Cardiac muscle cell (in vitro differentiated cells and primary cell): ENCODE measurements at regions not wholly inside any gene's neighbourhood (a gene's known extent, or its start where the extent isn't known, plus 50 kb on each side); places are given as distances from the start of the nearest gene placed in this dataset.
A peak's percentile ranks its signal among the peaks of the same experiment; 100 is the strongest.

Experiments
- DNase-seq, 2 donors: peaks; one replicate each; pipeline versions ENCODE4 v3.0.0 to v3.0.0-alpha.2; 2010 to 2017; ENCODE audit warnings: low read depth in 1 of 2, low spot score in 1 of 2
- H3K27ac ChIP-seq: fragments of 200-600 bp; sonication (generic); 2 replicates; pipeline ENCODE4 v1.5.1; 2016
- H3K27me3 ChIP-seq: fragments of 200-600 bp; sonication (generic); 2 replicates; pipeline ENCODE4 v1.6.0; 2016; ENCODE audit warnings: control low read depth
- H3K36me3 ChIP-seq: fragments of 200-600 bp; sonication (generic); 2 replicates; pipeline ENCODE4 v1.5.1; 2016; ENCODE audit warnings: control low read depth
- H3K4me1 ChIP-seq: fragments of 200-600 bp; sonication (generic); 2 replicates; pipeline ENCODE4 v1.8.1; 2017; ENCODE audit warnings: low read depth, mild to moderate bottlenecking, mixed run types
- H3K4me3 ChIP-seq: fragments of 200-600 bp; sonication (generic); 2 replicates; pipeline ENCODE4 v1.5.1; 2016; ENCODE audit warnings: mild to moderate bottlenecking
- H3K9me3 ChIP-seq: fragments of 200-600 bp; sonication (generic); 2 replicates; pipeline ENCODE4 v1.5.1; 2017; ENCODE audit warnings: low read depth, mild to moderate bottlenecking, control low read depth
- CTCF ChIP-seq: IDR thresholded peaks from 2 replicates; pipeline ENCODE4 v1.5.1; 2012; ENCODE audit warnings: low read depth, mild to moderate bottlenecking, low read length

- TF ChIP-seq CTCF: no peak
- no peaks in the 10 kb centered on the region for H3K27me3 ChIP-seq
- H3K36me3 ChIP-seq: no peaks in the 10 kb centered on the region
- H3K4me3 ChIP-seq: no peak overlapping the region
- H3K9me3 ChIP-seq: no peaks in the 10 kb centered on the region
- H3K4me1 ChIP-seq: no peaks in the 10 kb centered on the region
- peak in 1 of 2 donors; percentile 47 for DNase-seq
- no peak overlapping the region for H3K27ac ChIP-seq
Measured at GRCh38 chr6:137968901-137969300, 101.8 kb downstream of the TNFAIP3 start.

DNA sequence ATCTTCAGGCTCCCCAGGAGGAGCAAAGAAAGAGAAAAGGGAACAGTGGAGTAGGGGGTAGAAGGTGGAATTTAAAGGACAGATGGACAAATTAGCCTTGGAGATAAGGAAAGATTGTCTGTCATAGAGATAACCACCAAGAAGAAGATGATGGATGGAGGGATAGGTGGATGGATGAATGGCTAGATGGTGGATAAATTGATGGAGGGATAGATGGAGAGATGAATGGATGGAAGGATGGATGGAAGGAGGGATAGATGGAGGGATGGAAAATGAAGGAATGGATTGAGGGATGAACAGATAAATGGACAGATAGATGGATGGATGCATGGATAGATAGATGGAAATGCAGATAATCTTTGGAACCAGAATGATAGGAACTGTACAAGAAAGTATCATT, 102.8 kb downstream of the TNFAIP3 start:
- Histone ChIP-seq H3K4me3 (no peak overlapping the region), H3K9me3 (no peaks in the 10 kb centered on the region), H3K27ac (no peak overlapping the region), H3K27me3 (no peaks in the 10 kb centered on the region), H3K36me3 (no peaks in the 10 kb centered on the region), H3K4me1 (no peaks in the 10 kb centered on the region)
- no peak for DNase-seq
- no peak for TF ChIP-seq CTCF

DNA sequence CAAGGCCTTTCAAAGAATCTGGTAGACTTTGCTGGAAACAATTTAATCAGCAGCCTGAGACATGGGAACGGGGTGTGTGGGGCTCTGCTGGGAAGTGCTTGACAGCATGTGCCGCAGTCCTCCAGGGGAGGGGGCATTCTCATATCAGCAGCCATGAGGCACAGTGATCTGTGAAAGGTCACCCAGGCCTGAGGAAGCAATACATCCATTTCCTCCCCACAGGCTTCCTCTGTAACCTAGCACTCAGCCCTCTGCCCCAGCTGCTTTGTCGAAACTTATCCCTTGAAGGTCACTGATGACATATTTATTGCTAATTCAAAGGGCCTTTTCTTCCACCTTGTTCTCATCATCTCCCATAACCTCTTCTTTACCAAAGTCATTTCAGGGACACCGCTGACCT, 103.3 kb downstream of the TNFAIP3 start:
- Histone ChIP-seq H3K27me3 (no peaks in the 10 kb centered on the region), H3K4me1 (no peaks in the 10 kb centered on the region), H3K36me3 (no peaks in the 10 kb centered on the region), H3K4me3 (no peak overlapping the region), H3K27ac (no peak overlapping the region), H3K9me3 (no peaks in the 10 kb centered on the region)
- no peak for TF ChIP-seq CTCF
- no peak for DNase-seq

DNA sequence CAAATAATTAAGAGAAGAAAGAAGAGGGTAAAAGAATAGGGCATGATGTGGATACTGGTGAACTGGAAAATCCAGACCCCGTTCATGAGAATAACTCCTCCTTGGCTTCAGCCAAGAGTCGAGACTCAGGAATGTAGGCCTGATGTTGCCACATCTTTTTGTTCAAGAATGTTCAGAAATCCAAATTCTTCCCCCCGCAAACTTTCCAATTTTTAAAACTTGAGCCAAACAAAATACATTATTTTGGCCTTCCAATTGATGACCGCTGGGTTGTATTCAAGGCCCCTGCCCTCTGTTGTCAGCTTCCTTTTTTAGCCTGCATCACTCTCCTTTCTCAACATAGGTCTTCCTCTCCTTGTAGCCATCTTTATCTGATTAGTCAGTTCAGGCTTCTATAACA, 106.1 kb downstream of the TNFAIP3 start:
- no peaks in the 10 kb centered on the region for H3K36me3 ChIP-seq
- no peaks in the 10 kb centered on the region for H3K9me3 ChIP-seq
- no peak overlapping the region for H3K27ac ChIP-seq
- peak in 1 of 2 donors; percentile 70 for DNase-seq
- H3K4me1 ChIP-seq: no peaks in the 10 kb centered on the region
- no peak overlapping the region for H3K4me3 ChIP-seq
- no peak for TF ChIP-seq CTCF
- H3K27me3 ChIP-seq: no peaks in the 10 kb centered on the region

DNA sequence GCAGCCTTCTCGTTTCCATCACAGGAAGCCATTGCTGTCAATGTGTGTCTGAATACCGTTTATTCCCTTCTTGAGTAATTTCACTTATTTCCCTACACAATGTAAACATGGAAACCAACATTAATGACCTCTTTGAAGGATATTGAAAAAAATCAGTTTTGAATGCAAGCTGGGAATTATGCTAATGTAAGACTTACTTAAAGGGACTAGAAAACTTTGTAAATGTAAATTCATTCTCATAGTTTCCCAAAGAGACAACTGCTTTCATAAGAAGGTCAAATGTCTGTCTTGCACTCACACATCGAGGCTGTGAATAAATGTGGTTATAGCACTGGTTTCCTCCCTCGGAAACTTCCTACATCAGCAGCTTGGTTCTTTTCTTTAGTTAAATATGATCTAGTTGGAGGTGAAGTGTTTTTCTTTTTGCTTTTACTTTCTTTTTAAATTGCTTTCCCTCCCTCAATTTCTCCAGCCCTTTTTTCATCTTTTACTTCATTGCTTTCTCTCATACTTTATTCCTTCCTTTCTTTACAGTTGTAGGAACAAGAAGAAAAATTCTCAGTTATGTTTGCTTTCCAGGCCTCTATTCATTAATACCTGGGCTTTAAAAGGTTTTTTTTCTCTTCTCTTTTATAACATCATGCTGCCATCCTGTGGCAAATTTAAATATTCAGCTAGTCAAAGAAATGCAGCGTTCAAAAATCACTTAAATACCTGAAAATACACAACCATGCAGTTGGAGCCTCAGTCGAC, 108.3 kb downstream of the TNFAIP3 start:
- no peak overlapping the region for H3K27ac ChIP-seq
- DNase-seq: peak in 1 of 2 donors; percentile 56
- H3K9me3 ChIP-seq: no peaks in the 10 kb centered on the region
- H3K4me3 ChIP-seq: no peak overlapping the region
- H3K36me3 ChIP-seq: no peaks in the 10 kb centered on the region
- H3K27me3 ChIP-seq: no peaks in the 10 kb centered on the region
- H3K4me1 ChIP-seq: no peaks in the 10 kb centered on the region
- TF ChIP-seq CTCF: peak; percentile 34

DNA sequence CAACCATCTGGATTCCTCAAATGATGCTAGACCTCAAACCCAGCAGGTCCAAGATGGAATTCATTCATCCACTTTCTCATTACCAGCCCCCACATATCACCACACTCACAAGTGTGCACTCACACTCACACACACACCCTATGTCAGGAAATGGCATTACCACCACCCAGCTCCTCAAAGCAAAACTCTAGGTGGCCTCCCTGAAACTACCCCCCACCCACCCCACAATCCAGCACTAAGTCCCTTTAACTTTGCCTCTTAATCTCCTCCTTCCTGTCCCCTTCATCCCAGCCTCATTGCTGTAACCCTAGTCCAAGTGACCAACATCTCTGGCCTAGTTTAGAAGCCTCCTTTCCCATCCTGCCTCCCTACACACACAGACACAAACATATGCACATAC, 109.4 kb downstream of the TNFAIP3 start:
- TF ChIP-seq CTCF: no peak
- Histone ChIP-seq H3K9me3 (no peaks in the 10 kb centered on the region), H3K4me3 (no peak overlapping the region), H3K36me3 (no peaks in the 10 kb centered on the region), H3K4me1 (no peaks in the 10 kb centered on the region), H3K27me3 (no peaks in the 10 kb centered on the region), H3K27ac (no peak overlapping the region)
- DNase-seq: no peak
